SK-N-SH treated with all-trans-retinoic acid at 6 μM for 48 hours (cell line): ENCODE measurements at regions not wholly inside any gene's neighbourhood (a gene's known extent, or its start where the extent isn't known, plus 50 kb on each side); places are given as distances from the start of the nearest gene placed in this dataset.

ENCODE experiments used
- BACH2 ChIP-seq: fragments of 250-450 bp; sonication (Bioruptor Pico); IDR thresholded peaks from 2 replicates; pipeline ENCODE4 v1.9.0; 2021; ENCODE audit warnings: mild to moderate bottlenecking, borderline replicate concordance
- ZFP30 ChIP-seq: fragments of 450-650 bp; formaldehyde crosslinking; IDR thresholded peaks from 2 replicates; pipeline ENCODE4 v1.5.0; 2022; ENCODE audit warnings: mild to moderate bottlenecking, moderate library complexity
- ZNF70 ChIP-seq: fragments of 450-650 bp; formaldehyde crosslinking; IDR thresholded peaks from 2 replicates; pipeline ENCODE4 v1.5.0; 2020; ENCODE audit warnings: mild to moderate bottlenecking, moderate library complexity
- ZNF8 ChIP-seq: fragments of 450-650 bp; formaldehyde crosslinking; IDR thresholded peaks from 2 replicates; pipeline ENCODE4 v1.5.0; 2020; ENCODE audit warnings: mild to moderate bottlenecking, moderate library complexity
- TF ChIP-seq, protein P1 (sequence below): fragments of 250-450 bp; sonication (Bioruptor Pico); IDR thresholded peaks from 2 replicates; pipeline ENCODE4 v1.8.0; 2020; ENCODE audit warnings: mild to moderate bottlenecking, moderate library complexity, borderline replicate concordance

DNA sequence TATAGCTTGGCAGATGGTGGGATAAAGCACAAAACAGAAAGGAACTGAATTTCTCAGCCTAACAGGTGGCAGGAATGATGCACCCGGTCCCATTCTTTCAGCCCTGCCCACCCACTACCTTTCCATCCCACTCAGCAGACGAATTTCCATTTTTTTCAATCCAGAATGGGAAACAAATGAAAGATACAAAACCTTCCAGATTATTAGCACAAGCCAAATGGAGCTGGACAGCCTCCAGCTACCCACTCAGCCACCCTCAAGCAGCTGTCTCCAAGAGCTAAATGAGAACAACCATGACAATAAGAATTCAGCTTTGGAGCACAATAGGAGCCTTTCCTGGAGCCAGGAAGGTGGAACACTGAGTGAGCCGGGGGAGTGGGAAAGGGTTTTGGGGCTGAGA, 96.3 kb upstream of the ST6GALNAC5 start:
- TF ChIP-seq, protein P1, sequence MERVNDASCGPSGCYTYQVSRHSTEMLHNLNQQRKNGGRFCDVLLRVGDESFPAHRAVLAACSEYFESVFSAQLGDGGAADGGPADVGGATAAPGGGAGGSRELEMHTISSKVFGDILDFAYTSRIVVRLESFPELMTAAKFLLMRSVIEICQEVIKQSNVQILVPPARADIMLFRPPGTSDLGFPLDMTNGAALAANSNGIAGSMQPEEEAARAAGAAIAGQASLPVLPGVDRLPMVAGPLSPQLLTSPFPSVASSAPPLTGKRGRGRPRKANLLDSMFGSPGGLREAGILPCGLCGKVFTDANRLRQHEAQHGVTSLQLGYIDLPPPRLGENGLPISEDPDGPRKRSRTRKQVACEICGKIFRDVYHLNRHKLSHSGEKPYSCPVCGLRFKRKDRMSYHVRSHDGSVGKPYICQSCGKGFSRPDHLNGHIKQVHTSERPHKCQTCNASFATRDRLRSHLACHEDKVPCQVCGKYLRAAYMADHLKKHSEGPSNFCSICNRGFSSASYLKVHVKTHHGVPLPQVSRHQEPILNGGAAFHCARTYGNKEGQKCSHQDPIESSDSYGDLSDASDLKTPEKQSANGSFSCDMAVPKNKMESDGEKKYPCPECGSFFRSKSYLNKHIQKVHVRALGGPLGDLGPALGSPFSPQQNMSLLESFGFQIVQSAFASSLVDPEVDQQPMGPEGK (CRISPR knock-in tag), result no peak
- TF ChIP-seq ZFP30 (CRISPR knock-in tag) (no peak), BACH2 (CRISPR knock-in tag) (no peak), ZNF8 (CRISPR knock-in tag) (no peak), ZNF70 (no peak)
